Endothelial cell of umbilical vein (primary cell): ENCODE measurements at regions not wholly inside any gene's neighbourhood (a gene's known extent, or its start where the extent isn't known, plus 50 kb on each side); places are given as distances from the start of the nearest gene placed in this dataset.

Experiments
- BruUV-seq: library from RNA; stranded (reverse); fragments of 400-500 nt; replicated peaks from 2 replicates; lab custom pipeline; 2021; lab: Mats Ljungman, UMichigan
- CTCF ChIA-PET: fragments of 300-600, 350-600 bp; sonication (Branson Sonifier 250); formaldehyde crosslinking; loops from one replicate; lab custom pipeline; 2021; ENCODE audit warnings: antibody characterized with exemption, inconsistent platforms; lab: Charles Lee
- POLR2A ChIA-PET: fragments of 300-600, 350-600 bp; sonication (Branson Sonifier 250); formaldehyde crosslinking; loops from one replicate; lab custom pipeline; 2021; ENCODE audit warnings: antibody characterized with exemption, inconsistent platforms; lab: Charles Lee
- DNase-seq: peaks from one replicate; pipeline ENCODE4 v3.0.0-alpha.2; 2011; ENCODE audit warnings: low read depth, low spot score
- FAIRE-seq: peaks from 2 replicates; lab custom pipeline; 2011; peaks lifted over from hg19 to GRCh38; lab: Jason Lieb, UNC
- H2AFZ ChIP-seq: 2 replicates; pipeline ENCODE4 v1.6.0; 2012; ENCODE audit warnings: low read depth, low read length, control low read depth, inconsistent platforms
- H3K27ac ChIP-seq: 2 replicates; pipeline ENCODE4 v1.5.1; 2011; ENCODE audit warnings: low read depth, mild to moderate bottlenecking, control low read depth, low read length, moderate library complexity; ENCODE audit not compliant: insufficient read depth
- H3K27me3 ChIP-seq, 2 experiments: 2 replicates each; pipeline versions ENCODE4 v1.6.0 to v1.6.1; 2011; ENCODE audit warnings: low read length in 2 of 2, mixed read lengths in 1 of 2; ENCODE audit not compliant: control insufficient read depth in 2 of 2, insufficient read depth in 2 of 2
- H3K36me3 ChIP-seq, 2 experiments: 2 replicates in 1 of 2; 3 replicates in 1 of 2; pipeline ENCODE4 v1.5.1; 2011; ENCODE audit warnings: low read length in 2 of 2, mild to moderate bottlenecking in 1 of 2, moderate library complexity in 1 of 2; ENCODE audit not compliant: control insufficient read depth in 2 of 2, insufficient read depth in 2 of 2; ENCODE audit errors: extremely low read depth in 1 of 2
- H3K4me1 ChIP-seq: 3 replicates; pipeline ENCODE4 v1.5.1; 2011; ENCODE audit warnings: mild to moderate bottlenecking, low read length; ENCODE audit not compliant: control insufficient read depth, insufficient read depth; ENCODE audit errors: extremely low read depth
- H3K4me2 ChIP-seq: 2 replicates; pipeline ENCODE4 v1.6.1; 2011; ENCODE audit warnings: low read length, control low read depth, mixed read lengths; ENCODE audit not compliant: insufficient read depth
- H3K4me3 ChIP-seq, 3 experiments: fragments of 200-600 bp in 1 of 3; sonication (generic), shearing (Covaris generic) in 1 of 3; replicated peaks in 1 of 3; 2 replicates each; pipeline ENCODE4 v1.5.1; 2011 to 2016; ENCODE audit warnings: control low read depth in 3 of 3, low read length in 3 of 3, mild to moderate bottlenecking in 2 of 3, inconsistent platforms in 1 of 3, low read depth in 1 of 3, moderate library complexity in 1 of 3; ENCODE audit not compliant: insufficient read depth in 1 of 3
- H3K79me2 ChIP-seq: 2 replicates; pipeline ENCODE4 v1.6.0; 2012; ENCODE audit warnings: low read length, inconsistent platforms; ENCODE audit not compliant: control insufficient read depth, insufficient read depth
- H3K9ac ChIP-seq: replicated peaks from 2 replicates; pipeline ENCODE3; 2011; ENCODE audit warnings: low read length, control low read depth; ENCODE audit not compliant: insufficient read depth; ENCODE audit errors: extremely low read depth
- H3K9me1 ChIP-seq: replicated peaks from 3 replicates; pipeline ENCODE4 v1.6.0; 2011; ENCODE audit warnings: mild to moderate bottlenecking, low read length; ENCODE audit not compliant: control insufficient read depth, insufficient read depth; ENCODE audit errors: extremely low read depth
- H3K9me3 ChIP-seq: replicated peaks from 2 replicates; pipeline ENCODE4 v1.5.1; 2012; ENCODE audit warnings: low read length, inconsistent platforms; ENCODE audit not compliant: control insufficient read depth, insufficient read depth
- H4K20me1 ChIP-seq: replicated peaks from 2 replicates; pipeline ENCODE3; 2011; ENCODE audit warnings: mild to moderate bottlenecking, low read length; ENCODE audit not compliant: control insufficient read depth, insufficient read depth; ENCODE audit errors: extremely low read depth
- CTCF ChIP-seq, 2 donors: IDR thresholded peaks; 1 replicate in 1 of 2; 2 replicates in 1 of 2; pipeline ENCODE4 v1.5.1; 2011; ENCODE audit warnings: low read length in 2 of 2, mild to moderate bottlenecking in 2 of 2, moderate library complexity in 2 of 2, control low read depth in 1 of 2, inconsistent platforms in 1 of 2, low read depth in 1 of 2; ENCODE audit not compliant: insufficient read depth in 1 of 2; ENCODE audit errors: extremely low read depth in 1 of 2
- MAX ChIP-seq: IDR thresholded peaks from 2 replicates; pipeline ENCODE4 v1.6.1; 2011; ENCODE audit not compliant: insufficient read depth, insufficient read length
- POLR2A ChIP-seq: IDR thresholded peaks from 2 replicates; pipeline ENCODE4 v1.6.1; 2012; ENCODE audit warnings: low read depth, mild to moderate bottlenecking, control low read depth, low read length
- POLR2AphosphoS5 ChIP-seq: IDR thresholded peaks from 2 replicates; pipeline ENCODE4 v1.6.1; 2012; ENCODE audit warnings: low read depth, mild to moderate bottlenecking, control low read depth, low read length, moderate library complexity; ENCODE audit not compliant: insufficient read depth
- dilution Hi-C: fragments of 300-500 bp; cut with MboI; formaldehyde crosslinking; loops from one replicate; pipeline ENCODE4 v1.15.0; 2019; ENCODE audit warnings: low sequenced_read_pairs; ENCODE audit not compliant: extremely low pct_ligation_motif_present
- intact Hi-C: fragments of 100-400 bp; cut with micrococcal nuclease; formaldehyde crosslinking; loops from one replicate; pipeline ENCODE4 v1.10.0; 2022

- CTCF ChIA-PET = interaction anchor here (1.0 to 1.1 kb wide), 2 partner anchors 10 to 13 kb away, joined by 3 read pairs; no protein-coding TSS in a partner anchor
These were observed 809.0 kb downstream of the KCTD16 start for GRCh38 chr5:144979516-144980264.

More at GRCh38 chr5:144979516-144980264, 809.0 kb downstream of the KCTD16 start:
- Histone ChIP-seq H4K20me1 (no peaks in the 10 kb centered on the region), H3K9me3 (no peaks in the 10 kb centered on the region), H3K9me1 (no peaks in the 10 kb centered on the region), H3K4me1 (no peaks in the 10 kb centered on the region), H2AFZ (no peak overlapping the region), H3K9ac (no peak overlapping the region), H3K79me2 (no peaks in the 10 kb centered on the region), H3K4me2 (no peak overlapping the region), H3K4me3 (no peak overlapping the region), H3K36me3 (no peaks in the 10 kb centered on the region), H3K27me3 (no peaks in the 10 kb centered on the region), H3K27ac (no peak overlapping the region)
- no peak for TF ChIP-seq POLR2A
- TF ChIP-seq POLR2AphosphoS5 = no peak
- no peak for TF ChIP-seq CTCF (IDR thresholded peaks at IDR 0.05; ENCODE audit: extremely low read depth in 1 of 2, insufficient read depth in 1 of 2, low read depth in 1 of 2, low read length in 2 of 2)
- no peak for TF ChIP-seq MAX
- intact Hi-C loops (no loop called here), dilution Hi-C loops (no loop called here)
- DNase-seq (no peak), FAIRE-seq (no peak)
- no TSS peak for BruUV-seq
- POLR2A ChIA-PET = no interaction called here
